SH-SY5Y (cell line): ENCODE measurements at regions not wholly inside any gene's neighbourhood (a gene's known extent, or its start where the extent isn't known, plus 50 kb on each side); places are given as distances from the start of the nearest gene placed in this dataset.

ENCODE experiments used
- GATA2 ChIP-seq: IDR thresholded peaks from 2 replicates; pipeline ENCODE4 v1.6.1; 2011; ENCODE audit warnings: mild to moderate bottlenecking, low read depth, low read length
- GATA3 ChIP-seq: IDR thresholded peaks from 2 replicates; pipeline ENCODE4 v1.6.1; 2011; ENCODE audit warnings: low read depth, mild to moderate bottlenecking, low read length, moderate library complexity

DNA sequence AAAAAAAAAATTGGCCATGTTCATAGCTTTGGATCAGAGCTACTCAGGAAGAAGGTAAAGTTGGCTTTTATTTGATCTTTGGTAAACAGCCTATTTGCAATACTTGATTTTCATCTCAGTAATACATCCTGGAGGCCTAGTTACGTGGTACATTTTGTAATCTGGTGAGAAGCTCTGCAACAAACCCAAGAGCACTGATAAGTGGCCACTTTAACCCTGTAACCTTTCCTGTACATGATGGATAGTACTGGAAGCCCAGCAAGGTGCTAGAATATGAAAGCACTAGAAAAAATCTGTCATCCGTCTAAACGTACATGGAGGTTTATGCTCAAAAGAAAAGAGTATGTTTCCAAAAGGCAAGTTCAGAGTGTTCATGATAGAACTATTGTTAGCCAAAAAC lies 88.3 kb upstream of the BMP2K start:
- TF ChIP-seq GATA2 (no peak), GATA3 (no peak)

DNA sequence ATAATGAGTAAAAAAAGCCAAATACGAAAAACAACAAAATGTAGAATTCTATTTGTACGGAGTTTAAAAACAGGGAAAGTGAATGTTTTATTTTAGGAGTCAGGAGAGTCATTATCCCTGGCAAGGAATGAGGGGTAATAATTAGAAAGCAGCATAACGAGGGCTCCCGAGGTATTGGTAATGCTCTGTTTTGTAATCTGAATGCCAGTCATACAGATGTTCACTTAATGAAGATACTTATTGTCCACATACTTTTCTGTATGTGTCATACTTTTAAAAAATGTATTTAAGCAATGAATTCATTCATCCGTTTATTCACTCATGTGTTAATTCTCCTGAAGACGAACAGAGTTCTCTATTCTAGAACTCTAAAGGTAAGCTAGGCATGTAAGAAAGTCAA lies 87.8 kb upstream of the BMP2K start:
- no peak for TF ChIP-seq GATA3

DNA sequence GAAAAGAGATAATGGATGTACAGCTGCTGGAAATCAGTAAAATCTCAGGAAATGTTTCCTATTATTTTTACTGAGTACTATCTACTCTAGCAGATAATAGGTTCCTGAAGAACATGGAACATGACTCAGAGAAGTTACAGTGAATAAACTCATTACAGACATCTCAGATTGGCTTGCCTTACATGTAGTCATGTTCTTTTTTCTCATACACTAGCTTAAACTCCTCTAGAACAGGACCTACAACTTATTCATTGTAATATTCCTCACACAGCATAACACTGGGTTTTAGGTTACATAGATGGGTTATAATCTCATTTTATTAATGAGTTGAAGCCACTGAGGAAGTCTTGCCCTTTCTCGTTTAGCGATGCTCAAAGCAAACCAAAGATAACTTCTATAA lies 86.9 kb upstream of the BMP2K start:
- TF ChIP-seq GATA2: no peak
- TF ChIP-seq GATA3: no peak

GRCh38 chr4:78689700-78690323 lies 86.3 kb upstream of the BMP2K start:
- no peak for TF ChIP-seq GATA3
- no peak for TF ChIP-seq GATA2

- TF ChIP-seq GATA3 (no peak), GATA2 (no peak)
Observed at GRCh38 chr4:78691334-78691754, 84.8 kb upstream of the BMP2K start.

- peak; percentile 85 for TF ChIP-seq GATA2
- TF ChIP-seq GATA3: peak; percentile 54; the same call in 1 of the 2 replicates
Observed at GRCh38 chr4:78691971-78692821, 84.0 kb upstream of the BMP2K start.

DNA sequence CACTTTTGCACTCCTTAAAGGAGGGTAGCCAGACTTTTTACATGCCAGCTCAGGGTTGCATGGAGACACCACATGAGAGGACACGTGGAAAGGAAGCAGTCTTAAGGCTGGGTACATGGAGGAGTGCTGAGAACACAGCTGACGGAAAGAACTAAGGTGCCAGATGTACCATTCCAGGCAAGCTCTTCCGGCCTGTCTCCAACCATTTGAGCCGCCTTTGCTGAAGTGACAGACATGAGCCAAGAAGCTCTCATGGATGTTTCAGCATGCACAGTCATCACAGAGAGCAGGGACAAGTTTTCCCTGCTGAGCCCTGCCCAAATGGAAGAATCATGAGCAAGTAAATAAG lies 83.4 kb upstream of the BMP2K start:
- no peak for TF ChIP-seq GATA3
- no peak for TF ChIP-seq GATA2

- TF ChIP-seq GATA2 (no peak), GATA3 (no peak)
Observed at GRCh38 chr4:78693777-78694456, 82.2 kb upstream of the BMP2K start.

DNA sequence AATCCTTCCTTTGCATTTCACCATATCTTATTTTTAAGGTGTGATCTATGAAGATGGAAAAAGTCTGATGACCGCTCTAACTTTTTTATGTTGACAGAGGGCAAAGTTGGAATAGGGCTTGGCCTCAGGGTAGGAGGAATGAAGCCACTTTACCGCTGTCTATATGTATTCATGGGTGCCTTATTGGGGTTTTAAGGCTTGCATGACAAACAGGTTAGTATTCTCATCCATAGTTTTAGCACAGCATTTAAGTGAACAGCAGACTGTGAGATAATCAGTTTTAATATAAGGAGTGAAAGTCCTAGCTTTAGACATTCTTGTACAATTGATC lies 81.7 kb upstream of the BMP2K start:
- TF ChIP-seq GATA2: no peak
- TF ChIP-seq GATA3: no peak

DNA sequence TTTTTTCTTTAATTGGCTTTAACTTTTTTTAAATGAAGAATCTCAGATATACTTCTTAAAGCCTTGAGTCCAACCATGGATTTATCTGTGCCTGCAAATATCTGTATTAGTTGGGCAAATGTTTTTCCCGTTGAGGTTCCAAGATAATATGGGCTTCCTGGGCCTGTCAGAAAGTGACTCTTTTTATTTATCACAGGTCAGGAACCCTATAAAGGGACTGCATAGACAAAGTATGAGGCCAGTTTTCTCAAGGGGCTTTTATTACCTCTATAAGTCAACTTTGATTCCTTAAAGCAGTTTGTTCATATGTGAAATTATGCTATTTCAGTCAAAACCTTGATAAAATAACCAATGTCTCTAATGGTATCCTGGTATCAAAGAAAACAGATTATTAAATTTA lies 80.2 kb upstream of the BMP2K start:
- TF ChIP-seq GATA3: no peak
- no peak for TF ChIP-seq GATA2

DNA sequence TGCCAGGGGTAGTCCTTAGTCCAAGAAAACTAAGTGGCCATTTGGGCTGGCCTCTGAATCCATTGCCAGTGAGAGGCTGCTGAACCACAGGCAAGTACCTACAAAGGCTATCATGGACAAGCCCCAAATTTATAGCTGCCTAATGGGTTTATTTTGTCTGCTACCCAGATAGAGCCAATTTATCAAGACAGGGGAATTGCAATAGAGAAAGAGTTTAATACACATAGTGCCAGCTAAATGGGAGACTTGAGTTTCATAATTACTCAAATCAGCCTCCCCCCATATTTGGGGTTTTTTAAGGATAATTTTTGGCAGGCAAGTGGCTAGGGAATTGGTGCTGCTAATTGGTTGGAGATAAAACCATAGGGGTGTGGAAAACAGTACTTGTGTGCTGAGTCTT lies 73.1 kb upstream of the BMP2K start:
- TF ChIP-seq GATA2: no peak
- no peak for TF ChIP-seq GATA3

- no peak for TF ChIP-seq GATA3
- TF ChIP-seq GATA2: no peak
Observed at GRCh38 chr4:78704317-78704716, 71.8 kb upstream of the BMP2K start.

DNA sequence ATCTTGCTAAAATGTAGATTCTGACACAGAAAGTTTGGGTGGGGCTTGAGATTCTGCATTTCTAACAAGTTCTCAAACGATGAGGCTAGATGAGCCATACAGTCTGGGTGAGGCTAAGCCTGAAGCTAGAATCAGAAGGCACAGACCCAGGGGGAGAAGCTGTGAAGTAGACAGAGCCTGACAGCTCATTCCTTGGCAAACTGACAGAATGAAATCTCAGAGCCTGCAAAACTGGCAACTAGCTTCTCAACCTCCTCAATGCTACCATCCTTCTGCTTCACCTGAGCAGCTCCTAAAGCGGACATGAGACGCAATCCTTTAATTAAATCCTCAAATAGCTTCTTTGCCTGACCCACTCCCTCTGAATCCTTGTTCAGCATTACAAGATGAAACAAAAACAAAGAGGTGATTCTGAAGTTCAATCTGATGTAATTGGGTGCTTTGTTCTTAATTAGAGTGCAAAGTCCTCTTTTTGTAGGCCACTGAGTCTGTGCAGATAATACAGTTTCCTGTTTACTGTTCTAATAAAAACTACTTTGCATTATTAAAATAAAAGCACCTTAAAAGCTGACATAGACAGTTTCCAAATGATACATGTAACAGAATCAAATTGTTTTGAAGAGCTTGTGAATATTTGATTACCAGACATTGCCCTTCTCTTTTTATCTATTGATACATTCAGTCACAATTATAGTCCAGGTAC lies 71.0 kb upstream of the BMP2K start:
- TF ChIP-seq GATA3: no peak
- TF ChIP-seq GATA2: no peak

- TF ChIP-seq GATA3: no peak
- no peak for TF ChIP-seq GATA2
Observed at GRCh38 chr4:78706302-78706701, 69.8 kb upstream of the BMP2K start.
